ENCODE measurements at regions not wholly inside any gene's neighbourhood (a gene's known extent, or its start where the extent isn't known, plus 50 kb on each side); places are given as distances from the start of the nearest gene placed in this dataset.
"Not testable (repeated sequence)": the region's sequence is repeated elsewhere in the genome, so short reads cannot be mapped to it uniquely, and the experiment has no call there.

DNA sequence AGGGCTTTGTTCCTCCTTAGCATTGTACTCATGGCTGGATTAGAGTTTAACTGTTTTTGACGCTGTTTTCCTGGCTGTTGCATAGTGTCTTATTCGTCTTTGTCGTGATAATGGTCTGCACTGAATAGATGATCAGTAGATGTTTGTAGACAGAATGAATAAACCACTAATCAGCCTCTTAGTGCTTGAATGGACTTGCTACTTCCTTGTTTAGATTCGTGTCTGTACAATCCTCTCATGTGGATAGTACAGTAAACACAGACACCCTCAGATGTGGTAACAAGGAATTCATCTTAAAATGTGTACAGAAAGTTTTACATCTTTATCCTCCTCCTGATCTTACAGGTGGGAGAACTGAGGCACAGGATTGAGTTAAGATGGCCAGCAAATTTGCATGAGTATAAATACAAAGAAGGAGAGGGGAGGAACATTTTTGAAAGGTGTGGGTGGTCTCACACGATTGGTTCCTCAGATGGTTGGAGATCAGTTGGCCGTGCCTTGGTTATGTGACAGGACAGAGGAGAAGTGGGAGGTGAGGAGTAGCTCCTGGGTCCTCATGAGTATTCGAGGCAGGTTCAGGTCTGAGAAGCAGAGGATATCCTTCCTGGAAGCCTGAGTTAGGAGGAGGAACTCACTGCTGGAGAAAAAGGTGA is 196.0 kb downstream of the KLRB1 start:
- not testable (repeated sequence) for DNase-seq (ENCODE audit: low read depth)

DNA sequence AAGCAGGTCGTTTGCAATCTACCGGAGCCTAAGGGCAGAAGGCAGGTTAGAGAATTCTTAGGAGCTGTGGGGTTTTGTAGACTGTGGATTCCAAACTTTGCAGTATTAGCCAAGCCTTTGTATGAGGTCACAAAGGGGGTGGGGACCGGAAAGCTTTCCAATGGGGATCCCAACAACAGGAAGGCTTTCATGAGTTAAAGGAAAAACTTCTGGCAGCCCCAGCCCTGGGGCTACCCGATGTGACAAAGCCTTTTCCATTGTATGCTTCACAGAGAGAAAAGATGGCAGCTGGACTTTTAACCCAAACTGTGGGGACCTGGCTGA is 199.2 kb upstream of the PZP start:
- DNase-seq (ENCODE audit: low read depth) = not testable (repeated sequence)

DNA sequence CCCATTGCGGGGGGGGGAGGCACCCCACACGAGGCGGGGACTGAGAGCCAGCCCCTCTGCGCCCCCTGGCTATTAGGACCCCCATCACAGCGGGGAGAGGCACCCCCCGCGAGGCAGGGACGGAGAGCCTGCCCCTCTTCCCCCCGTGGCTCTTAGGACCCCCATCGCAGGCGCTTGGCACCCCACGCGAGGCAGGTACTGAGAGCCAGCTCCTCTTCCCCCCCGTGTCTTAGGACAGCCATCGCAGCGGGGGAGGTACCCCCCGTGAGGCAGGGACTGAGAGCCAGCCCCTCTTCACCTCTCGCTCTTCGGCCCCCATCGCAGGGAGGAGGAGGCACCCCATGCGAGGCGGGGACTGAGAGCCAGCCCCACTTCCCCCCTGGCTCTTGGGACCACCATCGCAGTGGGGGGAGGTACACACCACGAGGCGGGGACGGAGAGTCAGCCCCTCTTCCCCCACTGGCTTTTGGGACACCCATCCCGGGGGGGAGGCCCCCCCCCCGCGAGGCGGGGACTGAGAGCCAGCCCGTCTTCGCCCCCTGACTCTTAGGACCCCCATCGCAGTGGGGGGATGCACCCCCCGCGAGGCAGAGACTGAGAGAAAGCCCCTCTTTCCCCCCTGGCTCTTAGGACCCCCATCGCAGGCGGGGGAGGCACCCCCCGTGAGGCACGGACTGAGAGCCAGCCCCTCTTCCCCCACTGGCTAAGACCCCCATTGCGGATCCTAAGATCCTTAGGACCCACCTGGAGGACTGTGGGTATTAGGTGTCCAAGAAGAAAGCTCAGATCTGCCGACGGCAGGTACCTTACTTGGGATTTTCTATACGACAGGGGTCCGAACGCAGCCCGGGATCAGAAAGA is 198.6 kb upstream of the PZP start:
- no peak for DNase-seq (ENCODE audit: low read depth)

DNA sequence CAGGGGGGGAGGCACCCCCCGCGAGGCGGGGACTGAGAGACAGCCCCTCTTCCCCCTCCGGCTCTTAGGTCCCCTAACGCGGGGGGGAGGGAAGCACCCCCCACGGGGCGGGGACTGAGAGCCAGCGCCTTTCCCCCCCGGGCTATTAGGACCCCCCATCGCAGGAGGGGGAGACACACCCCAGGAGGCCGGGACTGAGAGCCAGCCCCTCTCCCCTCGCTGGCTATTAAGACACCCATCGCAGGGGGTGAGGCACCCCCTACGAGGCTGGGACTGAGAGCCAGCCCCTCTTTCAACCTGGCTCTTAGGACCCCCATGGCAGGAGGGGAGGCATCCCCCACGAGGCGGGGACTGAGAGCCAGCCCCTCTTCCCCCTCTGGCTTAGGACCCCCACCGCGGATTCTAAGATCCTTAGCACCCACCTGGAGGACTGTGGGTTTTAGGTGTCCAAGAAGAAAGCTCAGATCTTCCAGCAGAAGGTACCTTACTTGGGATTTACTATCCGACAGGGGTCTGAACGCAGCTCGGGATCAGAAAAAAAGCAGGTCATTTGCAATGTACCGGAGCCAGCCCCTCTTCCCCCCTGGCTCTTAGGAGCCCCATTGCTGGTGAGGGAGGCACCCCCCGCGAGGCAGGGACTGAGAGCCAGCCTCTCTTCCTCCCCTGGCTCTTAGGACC is 197.8 kb upstream of the PZP start:
- no peak for DNase-seq (ENCODE audit: low read depth)

DNA sequence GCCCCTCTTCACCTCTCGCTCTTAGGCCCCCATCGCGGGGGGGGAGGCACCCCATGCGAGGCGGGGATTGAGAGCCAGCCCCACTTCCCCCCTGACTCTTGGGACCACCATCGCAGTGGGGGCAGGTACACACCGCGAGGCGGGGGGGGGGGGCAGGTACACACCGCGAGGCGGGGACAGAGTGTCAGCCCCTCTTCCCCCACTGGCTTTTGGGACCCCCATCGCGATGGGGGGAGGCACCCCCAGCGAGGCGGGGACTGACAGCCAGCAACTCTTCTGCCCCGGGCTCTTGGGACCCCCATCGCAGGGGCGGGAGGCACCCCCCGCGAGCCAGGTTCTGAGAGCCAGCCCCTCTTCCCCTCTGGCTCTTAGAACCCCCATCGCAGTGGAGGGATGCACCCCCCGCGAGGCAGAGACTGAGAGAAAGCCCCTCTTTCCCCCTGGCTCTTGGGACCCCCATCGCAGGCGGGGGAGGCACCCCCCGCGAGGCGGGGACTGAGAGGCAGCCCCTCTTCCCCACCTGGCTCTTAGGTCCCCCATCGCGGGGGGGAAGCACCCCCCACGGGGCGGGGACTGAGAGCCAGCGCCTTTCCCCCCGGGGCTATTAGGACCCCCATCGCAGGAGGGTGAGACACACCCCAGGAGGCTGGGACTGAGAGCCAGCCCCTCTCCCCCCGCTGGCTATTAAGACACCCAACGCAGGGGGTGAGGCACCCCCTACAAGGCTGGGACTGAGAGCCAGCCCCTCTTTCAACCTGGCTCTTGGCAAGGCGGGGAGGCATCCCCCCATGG is 196.5 kb upstream of the PZP start:
- DNase-seq (ENCODE audit: low read depth) = no peak

DNA sequence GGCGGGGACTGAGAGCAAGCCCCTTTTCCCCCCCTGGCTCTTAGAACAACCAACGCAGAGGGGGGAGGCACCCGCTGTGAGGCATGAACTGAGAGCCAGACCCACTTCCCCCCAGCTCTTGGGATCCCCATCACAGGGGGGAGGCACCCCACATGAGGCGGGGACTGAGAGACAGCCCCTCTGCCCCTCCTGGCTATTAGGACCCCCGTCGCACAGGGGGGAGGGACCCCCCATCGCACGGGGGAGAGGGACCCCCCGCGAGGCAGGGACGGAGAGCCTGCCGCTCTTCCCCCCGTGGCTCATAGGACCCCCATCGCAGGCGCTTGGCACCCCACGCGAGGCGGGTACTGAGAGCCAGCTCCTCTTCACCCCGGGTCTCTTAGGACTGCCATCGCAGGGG is 195.8 kb upstream of the PZP start:
- DNase-seq (ENCODE audit: low read depth) = no peak

DNA sequence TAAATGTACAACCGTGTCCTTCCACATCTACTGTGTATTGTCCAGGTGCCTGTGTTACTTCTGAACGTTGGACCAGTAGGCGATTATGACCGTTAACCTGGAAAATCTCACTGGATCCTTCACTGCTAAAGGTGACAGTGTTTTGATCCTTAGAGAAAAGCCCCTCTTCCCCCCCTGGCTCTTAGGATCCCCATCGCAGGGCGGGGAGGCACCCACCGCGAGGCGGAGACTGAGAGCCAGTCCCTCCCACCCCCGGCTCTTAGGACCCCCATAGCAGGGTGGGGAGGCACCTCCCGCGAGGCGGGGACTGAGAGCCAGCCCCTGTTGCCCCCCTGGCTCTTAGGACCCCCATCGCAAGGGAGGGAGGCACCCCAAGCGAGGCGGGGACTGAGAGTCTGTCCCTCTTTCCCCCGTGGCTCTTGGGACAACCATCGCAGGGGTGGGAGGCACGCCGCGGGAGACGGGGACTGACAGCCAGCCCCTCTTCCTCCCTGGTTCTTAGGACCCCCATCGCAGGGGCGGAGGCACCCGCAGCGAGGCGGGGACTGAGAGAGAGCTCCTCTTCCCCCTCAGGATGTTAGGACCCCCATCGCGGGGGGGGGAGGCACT is 194.3 kb upstream of the PZP start:
- DNase-seq (ENCODE audit: low read depth) = not testable (repeated sequence)

DNA sequence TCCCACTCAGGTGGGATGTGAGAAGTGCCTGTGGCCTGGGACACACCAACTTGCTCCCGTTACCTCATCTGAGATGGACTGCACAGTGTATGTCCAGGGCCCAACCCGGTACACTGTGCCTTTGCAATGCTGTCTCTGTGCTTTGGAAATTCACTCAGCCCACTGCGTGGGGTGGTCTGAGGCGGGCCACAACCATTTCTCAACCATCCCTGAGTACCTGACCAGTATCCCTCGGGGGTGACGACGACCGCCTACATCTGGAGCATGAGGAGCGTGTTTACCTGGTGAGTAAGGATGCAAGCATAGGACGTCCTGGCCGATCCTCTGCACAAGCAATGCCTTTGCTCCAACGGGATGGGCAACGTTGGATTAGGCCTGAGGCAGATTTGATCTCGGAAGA is 188.2 kb upstream of the PZP start:
- not testable (repeated sequence) for DNase-seq (ENCODE audit: low read depth)

DNA sequence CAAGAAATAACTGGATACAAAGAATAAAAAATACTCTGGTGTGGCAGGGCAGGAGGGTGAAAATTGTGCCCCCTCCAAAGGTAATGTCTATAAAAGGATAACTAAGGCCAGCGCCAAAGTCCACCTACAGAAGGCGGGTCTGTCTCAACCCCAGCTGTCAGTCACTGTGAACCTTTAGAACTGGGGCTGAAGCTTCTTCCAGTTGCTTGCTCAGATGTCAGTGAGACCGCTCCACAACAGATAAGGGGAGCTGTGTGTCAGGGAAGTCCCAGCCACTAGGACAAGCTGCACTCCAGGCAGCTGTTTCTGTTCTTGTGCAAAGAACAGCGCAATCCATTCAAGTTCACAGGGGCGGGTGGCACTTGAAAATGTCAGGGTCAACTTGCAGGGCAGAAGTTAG is 187.0 kb upstream of the PZP start:
- DNase-seq (ENCODE audit: low read depth) = not testable (repeated sequence)

DNA sequence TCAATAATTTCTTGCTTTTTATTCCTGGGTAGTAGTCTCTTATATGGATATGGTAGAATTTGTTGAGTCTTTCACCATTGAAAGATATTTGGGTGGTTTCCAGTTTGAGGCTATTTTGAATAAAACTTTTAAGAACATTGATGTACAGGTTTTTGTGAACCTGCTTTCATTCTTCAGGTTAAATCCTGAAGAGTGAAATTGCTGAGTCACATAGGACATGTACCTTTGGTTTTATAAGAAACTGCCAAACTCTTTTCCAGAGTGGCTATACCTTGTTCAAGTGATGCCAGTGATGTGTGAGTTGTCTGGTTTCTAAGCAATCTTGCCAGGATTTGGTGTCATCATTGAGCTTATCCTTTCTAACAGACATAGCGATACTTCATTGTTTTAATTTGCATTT is 184.6 kb upstream of the PZP start:
- DNase-seq (ENCODE audit: low read depth) = no peak

DNA sequence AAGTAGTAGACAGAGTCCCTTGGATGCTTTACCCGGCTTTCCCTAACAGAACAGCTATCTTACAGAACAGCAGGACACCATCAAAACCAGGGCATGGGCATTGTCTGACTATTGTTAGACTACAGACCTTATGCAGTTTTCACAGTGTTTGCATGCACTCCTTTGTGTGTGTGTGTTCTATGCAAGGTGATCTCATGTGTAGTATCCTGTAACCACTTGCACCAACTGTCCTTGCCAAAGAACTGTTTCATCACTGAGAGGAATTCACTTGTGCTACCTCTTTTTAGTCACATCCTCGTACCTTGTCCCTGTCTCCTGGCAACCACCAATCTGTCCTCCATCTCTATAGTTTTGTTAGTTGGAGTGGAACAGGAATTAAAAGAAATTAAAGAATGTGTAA is 183.6 kb upstream of the PZP start:
- no peak for DNase-seq (ENCODE audit: low read depth)

DNA sequence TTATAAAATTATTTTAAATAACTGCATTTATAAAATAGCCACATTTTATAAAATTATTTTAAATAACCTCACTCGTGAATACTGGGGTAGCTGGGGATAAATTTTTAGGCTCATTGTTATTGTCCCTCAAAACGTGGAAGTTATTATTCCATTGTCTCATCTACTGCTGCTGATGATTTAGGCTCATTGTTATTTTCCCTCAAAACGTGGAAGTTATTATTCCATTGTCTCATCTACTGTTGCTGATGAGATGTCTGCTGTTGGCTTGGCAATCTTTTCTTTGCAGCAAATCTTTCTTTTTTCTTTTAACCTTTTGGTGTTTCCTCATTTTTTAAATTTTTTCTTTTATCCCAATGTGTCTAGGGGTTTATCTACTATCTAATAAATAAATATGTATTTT is 182.6 kb upstream of the PZP start:
- no peak for DNase-seq (ENCODE audit: low read depth)

DNA sequence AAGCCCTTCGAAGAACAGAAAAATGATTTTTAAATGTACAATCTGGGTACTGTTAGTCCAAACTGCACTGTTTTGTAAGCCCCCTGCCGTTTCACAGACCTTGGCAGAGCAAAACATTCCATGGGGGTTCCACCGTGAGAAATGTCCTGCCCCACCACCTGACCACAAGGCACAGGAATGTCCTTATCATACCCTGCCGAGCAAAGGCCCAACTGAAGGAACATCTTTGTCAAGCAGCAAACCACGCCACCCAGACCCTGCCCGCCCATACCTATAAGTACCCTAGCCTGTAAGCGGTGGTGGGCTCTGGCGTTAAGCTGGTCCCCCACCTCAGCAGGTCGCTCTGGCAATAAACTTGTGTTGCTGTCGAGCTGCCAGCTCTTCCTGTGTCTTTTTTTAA is 181.6 kb upstream of the PZP start:
- DNase-seq (ENCODE audit: low read depth) = no peak

DNA sequence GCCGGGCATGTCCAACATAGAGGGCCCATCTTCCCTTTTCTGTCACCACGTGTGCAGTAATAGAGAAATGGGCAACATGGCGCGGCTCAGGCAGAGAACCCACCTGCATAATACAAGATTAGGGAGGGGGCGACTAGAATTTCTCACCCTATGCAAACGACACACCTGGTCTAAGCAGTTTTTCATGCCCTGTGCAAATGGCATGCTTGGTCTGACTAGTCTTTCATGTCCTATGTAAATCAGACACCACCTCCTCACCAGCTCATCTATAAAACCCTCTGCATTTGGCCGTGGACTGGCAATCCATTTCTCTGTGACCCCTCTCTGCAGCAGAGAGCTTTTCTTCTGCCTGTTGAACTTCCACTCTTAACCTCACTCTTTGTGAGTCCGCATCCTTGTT is 180.2 kb upstream of the PZP start:
- no peak for DNase-seq (ENCODE audit: low read depth)

DNA sequence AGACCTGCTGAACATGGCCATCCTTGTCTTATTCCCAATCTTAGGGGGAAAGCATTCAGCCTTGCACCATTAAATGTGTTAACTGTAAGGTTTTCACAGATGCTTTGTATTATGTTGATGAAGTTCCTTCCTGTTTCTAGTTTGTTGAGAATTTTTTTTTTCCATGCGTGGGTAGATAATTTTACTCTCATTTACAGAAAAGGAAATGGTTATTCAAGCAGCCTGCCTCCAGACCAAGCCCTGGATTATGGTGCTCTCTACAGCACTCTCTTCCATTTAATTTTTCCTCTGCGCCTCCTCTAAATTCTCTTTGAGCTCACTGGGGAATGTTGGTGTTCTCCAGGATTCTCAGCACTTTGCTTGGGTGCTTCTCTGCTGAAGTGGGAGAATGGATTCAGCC is 179.3 kb upstream of the PZP start:
- DNase-seq (ENCODE audit: low read depth) = no peak

DNA sequence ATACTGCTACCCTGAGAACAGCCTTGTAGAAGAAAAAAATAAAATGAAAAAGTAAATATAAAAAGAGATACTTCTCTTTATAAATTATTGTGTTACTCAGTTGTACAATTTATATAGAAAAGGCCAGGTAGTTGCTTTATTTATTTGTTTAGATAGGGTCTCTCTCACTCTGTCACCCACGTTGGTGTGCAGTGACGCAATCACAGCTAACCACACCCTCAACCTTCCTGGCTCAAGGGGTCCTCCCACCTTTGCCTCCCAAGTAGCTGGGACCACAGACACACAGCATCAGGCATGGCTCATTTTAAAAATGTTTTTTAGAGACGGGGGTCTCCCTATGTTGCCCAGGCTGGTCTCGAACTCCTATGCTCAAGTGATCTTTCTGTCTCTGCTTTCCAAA is 175.4 kb upstream of the PZP start:
- no peak for DNase-seq (ENCODE audit: low read depth)

DNA sequence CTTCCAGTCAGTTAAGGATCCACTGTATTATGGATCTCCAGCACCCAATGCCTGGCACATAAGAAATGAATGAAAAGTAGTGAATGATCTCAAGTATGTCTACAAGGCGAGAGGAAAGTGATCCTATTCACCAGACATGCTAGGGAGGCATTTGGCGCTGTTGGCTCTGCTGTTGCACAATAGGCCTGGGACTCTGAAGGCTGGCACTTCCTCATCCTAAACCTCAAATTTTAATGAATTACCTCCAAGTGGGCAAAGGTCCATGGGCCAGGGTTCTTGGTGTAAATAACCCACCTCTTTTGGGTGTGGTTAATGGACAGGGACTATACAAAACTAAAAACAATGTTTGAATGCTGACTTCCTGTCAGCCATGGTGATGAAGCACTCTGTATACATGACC is 173.4 kb upstream of the PZP start:
- DNase-seq (ENCODE audit: low read depth) = no peak

DNA sequence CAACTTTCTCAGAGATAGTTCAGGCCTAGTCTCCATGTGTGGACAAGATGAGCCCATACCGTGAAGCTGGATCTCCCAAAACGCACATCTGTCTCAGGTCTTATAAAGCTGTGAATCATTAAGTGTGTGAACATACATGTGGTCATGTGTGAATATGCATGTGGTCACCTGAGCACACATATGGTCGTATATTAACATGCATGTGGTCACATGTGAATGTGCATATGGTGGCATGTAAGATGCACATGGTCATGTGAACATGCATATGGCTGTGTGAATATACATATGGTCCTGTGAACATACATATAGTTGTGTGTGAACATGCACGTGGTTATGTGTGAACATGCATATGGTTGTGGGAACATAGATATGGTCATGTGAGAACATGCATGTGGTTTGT is 172.5 kb upstream of the PZP start:
- DNase-seq (ENCODE audit: low read depth) = no peak

DNA sequence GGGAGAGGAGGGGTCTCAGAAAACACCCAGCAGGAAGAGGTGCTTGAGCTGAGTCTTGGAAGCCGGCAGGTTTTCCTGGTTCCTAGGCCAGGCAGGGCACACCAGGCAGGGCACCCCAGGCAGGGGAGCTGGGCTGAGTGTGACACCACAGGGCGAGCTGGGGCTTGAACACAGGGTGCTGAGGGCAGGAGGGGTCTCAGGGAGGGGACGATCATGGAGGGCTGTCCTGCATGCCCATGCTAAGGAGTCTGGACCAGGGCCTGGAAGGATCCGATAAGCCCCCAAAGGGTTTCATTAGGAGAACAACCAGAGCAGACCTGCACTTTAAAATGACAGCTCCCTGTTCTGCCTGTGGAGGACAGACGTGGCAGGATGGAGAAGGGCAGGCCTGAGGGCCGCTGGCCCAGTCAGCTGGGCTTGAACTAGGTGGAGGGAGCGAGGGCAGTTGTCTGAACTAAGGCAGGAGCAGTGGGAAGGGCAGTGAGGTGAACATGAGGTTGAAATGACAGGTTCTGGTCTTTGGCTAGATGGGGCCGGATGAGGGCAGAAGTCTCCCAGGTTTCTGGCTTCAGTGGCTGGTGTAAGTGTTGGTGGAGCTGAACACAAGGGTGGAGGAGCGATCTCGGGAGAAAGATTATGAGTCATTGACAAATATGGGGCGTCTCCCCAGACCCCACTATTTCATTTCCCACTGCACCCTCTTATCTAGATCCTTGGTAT is 171.0 kb upstream of the PZP start:
- no peak for DNase-seq (ENCODE audit: low read depth)

DNA sequence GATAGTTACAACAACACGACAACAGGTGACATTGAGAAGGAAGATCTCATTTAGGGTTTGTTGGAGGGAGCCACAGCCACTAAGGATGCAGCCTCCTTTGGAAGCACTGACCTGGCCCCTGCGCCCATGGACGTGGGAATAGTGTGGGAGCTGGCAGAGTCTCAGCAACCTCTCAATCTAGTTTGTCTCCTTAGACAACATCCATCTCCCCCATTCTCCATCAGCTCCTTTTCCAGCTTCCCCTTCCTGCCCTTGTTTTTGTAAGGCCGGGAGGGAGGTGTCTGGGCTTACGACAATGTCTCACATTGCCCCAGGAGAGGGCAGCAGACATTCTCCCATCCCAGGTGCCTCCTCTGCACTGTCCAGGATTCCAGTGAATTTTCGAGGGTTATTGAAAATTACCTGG is 170.2 kb upstream of the PZP start:
- no peak for DNase-seq (ENCODE audit: low read depth)

DNA sequence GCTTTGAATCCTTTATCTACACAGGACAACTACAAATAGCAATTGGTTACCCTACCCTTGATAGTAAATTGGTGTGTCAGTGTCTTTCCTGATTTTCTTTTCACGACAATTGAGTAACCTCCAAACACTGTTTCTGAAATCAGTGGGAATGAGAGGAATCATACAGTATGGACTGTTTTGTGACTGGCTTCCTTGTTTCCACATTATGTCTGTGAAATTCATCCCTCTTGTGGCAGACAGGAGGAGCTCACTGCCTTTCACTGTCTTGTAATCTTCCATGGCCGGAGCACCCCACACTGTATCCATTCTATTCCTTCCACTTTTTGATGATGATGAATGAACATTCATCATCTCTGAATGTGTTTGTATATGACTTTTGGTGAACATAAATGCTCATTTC is 164.0 kb upstream of the PZP start:
- no peak for DNase-seq (ENCODE audit: low read depth)

DNA sequence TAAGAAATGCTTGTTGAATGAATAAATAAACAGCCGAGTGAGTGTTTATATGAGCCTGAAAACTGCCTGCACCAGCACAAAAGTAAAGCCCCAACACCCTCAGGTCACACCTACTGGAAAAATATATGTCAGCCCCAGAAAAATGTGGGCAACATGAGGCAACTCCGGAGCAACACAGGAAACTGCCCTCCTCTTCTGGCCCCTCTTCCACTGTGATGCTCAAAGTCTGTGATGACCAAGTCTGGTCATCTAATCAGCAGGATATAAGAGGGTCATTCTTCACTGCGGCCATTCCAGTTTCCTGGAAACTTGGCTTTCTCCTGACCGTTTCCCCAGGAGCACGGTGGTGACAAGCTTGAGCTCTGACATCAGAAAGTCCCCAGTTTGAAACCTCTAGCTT is 159.6 kb upstream of the PZP start:
- no peak for DNase-seq (ENCODE audit: low read depth)

Measured in fibroblast of gingiva (primary cell).